ENCODE measurements at regions not wholly inside any gene's neighbourhood (a gene's known extent, or its start where the extent isn't known, plus 50 kb on each side); places are given as distances from the start of the nearest gene placed in this dataset.
"Not testable (repeated sequence)": the region's sequence is repeated elsewhere in the genome, so short reads cannot be mapped to it uniquely, and the experiment has no call there.

- Histone ChIP-seq H2AFZ (ENCODE audit: low read length) (no peak overlapping the region), H3K9me3 (ENCODE audit: low read length) (no peaks in the 10 kb centered on the region), H3K9me2 (ENCODE audit: insufficient read depth, low read length) (no peaks in the 10 kb centered on the region), H4K20me1 (ENCODE audit: insufficient read depth, low read length) (no peaks in the 10 kb centered on the region), H3K36me3 (ENCODE audit: insufficient read depth, low read length) (no peaks in the 10 kb centered on the region), H3K79me2 (ENCODE audit: insufficient read depth, low read depth, low read length) (no peaks in the 10 kb centered on the region), H3K27ac (ENCODE audit: low read depth, low read length, poor library complexity, severe bottlenecking) (no peak overlapping the region), H3K4me3 (ENCODE audit: low read depth, low read length, poor library complexity, severe bottlenecking) (no peak overlapping the region), H3K4me2 (ENCODE audit: low read length) (no peak overlapping the region), H3K4me1 (ENCODE audit: insufficient read depth, low read length, poor library complexity, severe bottlenecking) (no peaks in the 10 kb centered on the region)
- TF ChIP-seq CTCF (conservative IDR thresholded peaks at IDR 0.05; ENCODE audit: low read length) (no peak), EZH2phosphoT487 (IDR thresholded peaks at IDR 0.05; ENCODE audit: borderline replicate concordance, low read depth, low read length) (no peak)
- ChIA-PET POLR2A (no interaction called here), CTCF (ENCODE audit: unreplicated experiment) (no interaction called here)
- no TSS peak for BruUV-seq (replicated peaks)
- DNase-seq (ENCODE audit: low spot score) = no peak
- intact Hi-C loops (cut with micrococcal nuclease; ENCODE audit: unreplicated experiment) = no loop called here
These were observed 106.2 kb upstream of the KLF8 start for GRCh38 chrX:56125946-56126345.

GRCh38 chrX:56130031-56130430 is 102.1 kb upstream of the KLF8 start:
- no peak for DNase-seq (ENCODE audit: low spot score)
- Histone ChIP-seq H3K4me1 (ENCODE audit: insufficient read depth, low read length, poor library complexity, severe bottlenecking) (no peaks in the 10 kb centered on the region), H3K9me3 (ENCODE audit: low read length) (no peaks in the 10 kb centered on the region), H3K36me3 (ENCODE audit: insufficient read depth, low read length) (no peaks in the 10 kb centered on the region), H3K79me2 (ENCODE audit: insufficient read depth, low read depth, low read length) (no peaks in the 10 kb centered on the region), H2AFZ (ENCODE audit: low read length) (no peak overlapping the region), H3K27ac (ENCODE audit: low read depth, low read length, poor library complexity, severe bottlenecking) (no peak overlapping the region), H3K9me2 (ENCODE audit: insufficient read depth, low read length) (no peaks in the 10 kb centered on the region), H3K4me3 (ENCODE audit: low read depth, low read length, poor library complexity, severe bottlenecking) (no peak overlapping the region), H4K20me1 (ENCODE audit: insufficient read depth, low read length) (no peaks in the 10 kb centered on the region), H3K4me2 (ENCODE audit: low read length) (no peak overlapping the region)
- ChIA-PET POLR2A (no interaction called here), CTCF (ENCODE audit: unreplicated experiment) (no interaction called here)
- TF ChIP-seq CTCF (conservative IDR thresholded peaks at IDR 0.05; ENCODE audit: low read length) (no peak), EZH2phosphoT487 (IDR thresholded peaks at IDR 0.05; ENCODE audit: borderline replicate concordance, low read depth, low read length) (no peak)
- no TSS peak for BruUV-seq (replicated peaks)
- intact Hi-C loops (cut with micrococcal nuclease; ENCODE audit: unreplicated experiment) = no loop called here

GRCh38 chrX:56130436-56130835 is 101.7 kb upstream of the KLF8 start:
- TF ChIP-seq EZH2phosphoT487 (IDR thresholded peaks at IDR 0.05; ENCODE audit: borderline replicate concordance, low read depth, low read length) = no peak
- TF ChIP-seq CTCF (conservative IDR thresholded peaks at IDR 0.05; ENCODE audit: low read length) = no peak
- POLR2A ChIA-PET = no interaction called here
- no TSS peak for BruUV-seq (replicated peaks)

GRCh38 chrX:56164135-56164534 is 68.0 kb upstream of the KLF8 start:
- POLR2A ChIA-PET = not testable (repeated sequence)

More at GRCh38 chrX:56130436-56130835, 101.7 kb upstream of the KLF8 start:
- Histone ChIP-seq H3K4me1 (ENCODE audit: insufficient read depth, low read length, poor library complexity, severe bottlenecking) (no peaks in the 10 kb centered on the region), H3K9me2 (ENCODE audit: insufficient read depth, low read length) (no peaks in the 10 kb centered on the region), H3K9me3 (ENCODE audit: low read length) (no peaks in the 10 kb centered on the region), H3K36me3 (ENCODE audit: insufficient read depth, low read length) (no peaks in the 10 kb centered on the region), H3K4me2 (ENCODE audit: low read length) (no peak overlapping the region), H4K20me1 (ENCODE audit: insufficient read depth, low read length) (no peaks in the 10 kb centered on the region), H3K27ac (ENCODE audit: low read depth, low read length, poor library complexity, severe bottlenecking) (no peak overlapping the region), H3K4me3 (ENCODE audit: low read depth, low read length, poor library complexity, severe bottlenecking) (no peak overlapping the region), H2AFZ (ENCODE audit: low read length) (no peak overlapping the region), H3K79me2 (ENCODE audit: insufficient read depth, low read depth, low read length) (no peaks in the 10 kb centered on the region)
- intact Hi-C loops (cut with micrococcal nuclease; ENCODE audit: unreplicated experiment) = no loop called here
- no peak for DNase-seq (ENCODE audit: low spot score)
- CTCF ChIA-PET (ENCODE audit: unreplicated experiment) = no interaction called here

More at GRCh38 chrX:56164135-56164534, 68.0 kb upstream of the KLF8 start:
- H3K36me3 ChIP-seq (ENCODE audit: insufficient read depth, low read length); CTCF ChIA-PET (ENCODE audit: unreplicated experiment); H2AFZ ChIP-seq (ENCODE audit: low read length); H3K79me2 ChIP-seq (ENCODE audit: insufficient read depth, low read depth, low read length); DNase-seq (ENCODE audit: low spot score); H4K20me1 ChIP-seq (ENCODE audit: insufficient read depth, low read length); H3K9me3 ChIP-seq (ENCODE audit: low read length); H3K9me2 ChIP-seq (ENCODE audit: insufficient read depth, low read length); H3K4me2 ChIP-seq (ENCODE audit: low read length); BruUV-seq (replicated peaks); H3K4me3 ChIP-seq (ENCODE audit: low read depth, low read length, poor library complexity, severe bottlenecking); intact Hi-C loops (cut with micrococcal nuclease; ENCODE audit: unreplicated experiment); H3K4me1 ChIP-seq (ENCODE audit: insufficient read depth, low read length, poor library complexity, severe bottlenecking); H3K27ac ChIP-seq (ENCODE audit: low read depth, low read length, poor library complexity, severe bottlenecking): not testable (repeated sequence)

Measured in OCI-LY7 (cell line).